H1 (cell line): ENCODE measurements at regions not wholly inside any gene's neighbourhood (a gene's known extent, or its start where the extent isn't known, plus 50 kb on each side); places are given as distances from the start of the nearest gene placed in this dataset.

ENCODE experiments used
- CTCF ChIA-PET: fragments of 300-600 bp; sonication (Branson Sonifier 250); formaldehyde crosslinking; loops from one replicate; lab custom pipeline; 2021; ENCODE audit not compliant: partially characterized antibody; lab: Charles Lee
- POLR2A ChIA-PET: fragments of 300-600 bp; sonication (Branson Sonifier 250); formaldehyde crosslinking; loops from one replicate; lab custom pipeline; 2021; ENCODE audit warnings: inconsistent platforms; ENCODE audit not compliant: partially characterized antibody; lab: Charles Lee
- DNase-seq, 2 experiments: peaks; one replicate each; pipeline versions ENCODE4 v3.0.0 to v3.0.0-alpha.2; 2010 to 2022; ENCODE audit warnings: low spot score in 2 of 2, low read depth in 1 of 2, mixed read lengths in 1 of 2
- FAIRE-seq: peaks from 2 replicates; lab custom pipeline; 2011; peaks lifted over from hg19 to GRCh38; lab: Jason Lieb, UNC
- H2AFZ ChIP-seq: 2 replicates; pipeline ENCODE4 v1.8.1; 2012; ENCODE audit warnings: low read length, inconsistent platforms
- H2AK5ac ChIP-seq: 2 replicates; pipeline ENCODE4 v1.6.1; 2013; ENCODE audit warnings: low read depth, low read length
- H2BK120ac ChIP-seq: replicated peaks from 2 replicates; pipeline ENCODE3; 2013; ENCODE audit warnings: low read depth, low read length, inconsistent platforms
- H2BK12ac ChIP-seq: 2 replicates; pipeline ENCODE4 v1.6.1; 2013; ENCODE audit warnings: low read depth, low read length
- H2BK15ac ChIP-seq: 2 replicates; pipeline ENCODE4 v1.6.1; 2013; ENCODE audit warnings: low read length
- H2BK20ac ChIP-seq: 2 replicates; pipeline ENCODE4 v1.6.1; 2013; ENCODE audit warnings: low read length
- H2BK5ac ChIP-seq: 2 replicates; pipeline ENCODE4 v1.6.1; 2013; ENCODE audit warnings: low read depth, low read length
- H3K14ac ChIP-seq: 2 replicates; pipeline ENCODE4 v1.6.1; 2013; ENCODE audit warnings: inconsistent platforms; ENCODE audit not compliant: insufficient read length
- H3K18ac ChIP-seq: 2 replicates; pipeline ENCODE4 v1.6.1; 2013; ENCODE audit warnings: low read length; ENCODE audit errors: extremely low read depth
- H3K23ac ChIP-seq: 2 replicates; pipeline ENCODE4 v1.6.1; 2013; ENCODE audit warnings: inconsistent platforms; ENCODE audit not compliant: insufficient read length
- H3K23me2 ChIP-seq: 2 replicates; pipeline ENCODE4 v1.6.1; 2013; ENCODE audit warnings: low read depth, low read length
- H3K27ac ChIP-seq: 2 replicates; pipeline ENCODE4 v1.6.1; 2011; ENCODE audit warnings: low read depth, low read length, inconsistent platforms
- H3K27me3 ChIP-seq, 4 experiments: replicated peaks in 1 of 4; 1 replicate in 1 of 4; 2 replicates in 3 of 4; pipeline versions ENCODE4 v1.6.1 to v1.8.1; 2011 to 2013; ENCODE audit warnings: low read length in 3 of 4, mild to moderate bottlenecking in 3 of 4, inconsistent platforms in 2 of 4, mixed read lengths in 2 of 4, moderate library complexity in 1 of 4; ENCODE audit not compliant: control insufficient read depth in 3 of 4, insufficient read depth in 3 of 4; ENCODE audit errors: extremely low read depth in 1 of 4
- H3K36me3 ChIP-seq, 4 experiments: 2 replicates each; pipeline versions ENCODE4 v1.6.1 to v1.8.1; 2011 to 2013; ENCODE audit warnings: mild to moderate bottlenecking in 4 of 4, low read length in 3 of 4, moderate library complexity in 2 of 4, control low read depth in 1 of 4, inconsistent platforms in 1 of 4; ENCODE audit not compliant: insufficient read depth in 4 of 4, control insufficient read depth in 2 of 4
- H3K4ac ChIP-seq: replicated peaks from 2 replicates; pipeline ENCODE3; 2013; ENCODE audit warnings: low read length, low read depth, mixed read lengths, inconsistent platforms; ENCODE audit not compliant: insufficient read length
- H3K4me1 ChIP-seq, 4 experiments: replicated peaks in 1 of 4; 1 replicate in 1 of 4; 2 replicates in 3 of 4; pipeline versions ENCODE4 v1.6.1 to v1.8.1; 2011 to 2013; ENCODE audit warnings: low read length in 3 of 4, inconsistent platforms in 2 of 4, mixed read lengths in 1 of 4; ENCODE audit not compliant: insufficient read depth in 4 of 4, control insufficient read depth in 3 of 4
- H3K4me2 ChIP-seq, 2 experiments: 2 replicates each; pipeline versions ENCODE4 v1.6.1 to v1.8.1; 2011 to 2013; ENCODE audit warnings: low read depth in 2 of 2, low read length in 2 of 2, control low read depth in 1 of 2, inconsistent platforms in 1 of 2, mild to moderate bottlenecking in 1 of 2; ENCODE audit not compliant: insufficient read depth in 1 of 2
- H3K4me3 ChIP-seq, 4 experiments: fragments of 200-600, 300-600 bp in 1 of 4; sonication (generic), shearing (Covaris generic), sonication (Bioruptor Twin) in 1 of 4; 2 replicates each; pipeline versions ENCODE4 v1.5.1 to v1.8.1; 2011 to 2016; ENCODE audit warnings: low read length in 4 of 4, low read depth in 3 of 4, control low read depth in 2 of 4, inconsistent platforms in 2 of 4, mild to moderate bottlenecking in 2 of 4, mixed read lengths in 1 of 4, moderate library complexity in 1 of 4; ENCODE audit not compliant: insufficient read depth in 2 of 4; ENCODE audit errors: extremely low read depth in 1 of 4
- H3K56ac ChIP-seq: replicated peaks from 2 replicates; pipeline ENCODE3; 2013; ENCODE audit warnings: low read depth, mild to moderate bottlenecking, mixed read lengths, low read length, inconsistent platforms; ENCODE audit not compliant: insufficient read length
- H3K79me1 ChIP-seq: 2 replicates; pipeline ENCODE4 v1.6.1; 2013; ENCODE audit warnings: low read depth, low read length, control low read depth
- H3K79me2 ChIP-seq, 2 experiments: 2 replicates each; pipeline versions ENCODE4 v1.6.1 to v1.8.1; 2012 to 2013; ENCODE audit warnings: low read length in 2 of 2, mild to moderate bottlenecking in 2 of 2, inconsistent platforms in 1 of 2; ENCODE audit not compliant: insufficient read depth in 2 of 2, control insufficient read depth in 1 of 2
- H3K9ac ChIP-seq, 4 experiments: replicated peaks in 1 of 4; 1 replicate in 1 of 4; 2 replicates in 3 of 4; pipeline versions ENCODE4 v1.6.1 to v1.8.1; 2011 to 2013; ENCODE audit warnings: low read depth in 3 of 4, low read length in 3 of 4, control low read depth in 2 of 4, mild to moderate bottlenecking in 2 of 4, moderate library complexity in 2 of 4, inconsistent platforms in 1 of 4; ENCODE audit errors: extremely low read depth in 1 of 4
- H3K9me3 ChIP-seq, 2 experiments: 2 replicates each; pipeline versions ENCODE4 v1.6.1 to v1.8.1; 2012 to 2013; ENCODE audit warnings: mild to moderate bottlenecking in 2 of 2, moderate library complexity in 2 of 2, control low read depth in 1 of 2, inconsistent platforms in 1 of 2, low read depth in 1 of 2, low read length in 1 of 2, mixed read lengths in 1 of 2; ENCODE audit not compliant: insufficient read depth in 2 of 2
- H4K20me1 ChIP-seq, 2 experiments: replicated peaks in 1 of 2; 2 replicates each; pipeline versions ENCODE3 to v1.8.1; 2011 to 2013; ENCODE audit warnings: inconsistent platforms in 2 of 2, low read length in 2 of 2, mild to moderate bottlenecking in 1 of 2; ENCODE audit not compliant: insufficient read depth in 2 of 2, control insufficient read depth in 1 of 2
- H4K5ac ChIP-seq: 2 replicates; pipeline ENCODE4 v1.6.1; 2013; ENCODE audit warnings: low read length, low read depth, mixed read lengths, inconsistent platforms; ENCODE audit not compliant: insufficient read length
- H4K8ac ChIP-seq: 2 replicates; pipeline ENCODE4 v1.8.0; 2013; ENCODE audit warnings: mild to moderate bottlenecking, moderate library complexity, low read length, inconsistent platforms; ENCODE audit not compliant: insufficient read depth; ENCODE audit errors: extremely low read depth
- H4K91ac ChIP-seq: replicated peaks from 2 replicates; pipeline ENCODE3; 2013; ENCODE audit warnings: low read length, mixed read lengths, inconsistent platforms; ENCODE audit not compliant: insufficient read length
- CBX8 ChIP-seq: fragments of 300-800, 300-1000 bp; sonication (generic); IDR thresholded peaks from 2 replicates; pipeline ENCODE4 v1.7.1; 2016; ENCODE audit warnings: low read depth, low read length, borderline replicate concordance
- CREB1 ChIP-seq: IDR thresholded peaks from 2 replicates; pipeline ENCODE4 v1.6.1; 2012; ENCODE audit warnings: inconsistent platforms
- PHF8 ChIP-seq: fragments of 200-600 bp; sonication (generic); conservative IDR thresholded peaks from 2 replicates; pipeline ENCODE4 v1.7.1; 2012; ENCODE audit warnings: low read depth, mild to moderate bottlenecking, inconsistent platforms, low read length, moderate library complexity
- SAP30 ChIP-seq: fragments of 300-600 bp; sonication (generic); IDR thresholded peaks from 2 replicates; pipeline ENCODE4 v1.7.1; 2012; ENCODE audit warnings: low read length, moderate library complexity, mild to moderate bottlenecking, inconsistent platforms; ENCODE audit not compliant: insufficient read depth, insufficient replicate concordance
- TCF12 ChIP-seq: IDR thresholded peaks from 2 replicates; pipeline ENCODE4 v1.6.1; 2011; ENCODE audit warnings: low read depth, mild to moderate bottlenecking, low read length
- WGBS, 2 experiments: shearing (Covaris generic) in 1 of 2; methylation state at CpG; one replicate each; pipeline versions ENCODE4 v1.1.6 to v1.1.7; 2013 to 2015; ENCODE audit warnings: low lambda C conversion rate in 2 of 2, mixed read lengths in 2 of 2, inconsistent platforms in 1 of 2, low coverage in 1 of 2, missing lambda C conversion rate in 1 of 2; ENCODE audit not compliant: insufficient replicate concordance in 2 of 2, insufficient coverage in 1 of 2, insufficient read length in 1 of 2; ENCODE audit errors: extremely low coverage in 1 of 2, missing lambda C conversion rate in 1 of 2; 5-methylcytosine and 5-hydroxymethylcytosine counted together

- FAIRE-seq (no peak), DNase-seq (no peak)
- Histone ChIP-seq H2AFZ (no peak overlapping the region), H3K4me3 (no peak overlapping the region), H3K4ac (no peak overlapping the region), H3K4me2 (no peak overlapping the region), H3K18ac (no peak overlapping the region), H3K79me2 (no peaks in the 10 kb centered on the region), H3K36me3 (no peaks in the 10 kb centered on the region), H3K23me2 (no peaks in the 10 kb centered on the region), H3K14ac (no peak overlapping the region), H2AK5ac (no peak overlapping the region), H2BK12ac (no peak overlapping the region), H3K27ac (no peak overlapping the region), H2BK5ac (no peak overlapping the region), H3K9me3 (peaks cover 0 to 13% of the 10 kb centered on the region in 2 experiments; a peak in 2 of 4 replicates), H4K20me1 (no peaks in the 10 kb centered on the region), H2BK20ac (no peak overlapping the region), H3K56ac (no peak overlapping the region), H3K27me3 (no peaks in the 10 kb centered on the region), H3K79me1 (no peaks in the 10 kb centered on the region), H2BK15ac (no peak overlapping the region), H2BK120ac (no peak overlapping the region), H3K23ac (no peak overlapping the region), H4K91ac (no peak overlapping the region), H4K5ac (no peak overlapping the region), H4K8ac (no peak overlapping the region; the same call in 1 of the 2 replicates), H3K4me1 (no peaks in the 10 kb centered on the region), H3K9ac (no peak overlapping the region)
- ChIA-PET CTCF (interaction anchor here (1.3 to 2.2 kb wide), 3 partner anchors 8 to 115 kb away, joined by 4 to 5 read pairs (median 4); no protein-coding TSS in a partner anchor), POLR2A (no interaction called here)
- 90% methylated on average over 18 of the region's 37 CpGs; no CpG with 5 or more reads in 1 of the 2 experiments for WGBS, 2 experiments
- TF ChIP-seq SAP30, result no peak
- no peak for TF ChIP-seq PHF8
- no peak for TF ChIP-seq CBX8
- TF ChIP-seq CREB1, result no peak
- TF ChIP-seq TCF12, result no peak
Observed at GRCh38 chr13:80654638-80655249, 313.8 kb upstream of the SPRY2 start.
